ENCODE measurements at regions not wholly inside any gene's neighbourhood (a gene's known extent, or its start where the extent isn't known, plus 50 kb on each side); places are given as distances from the start of the nearest gene placed in this dataset.

- TF ChIP-seq CTCF (IDR thresholded peaks at IDR 0.05) = no peak
- no peak for TF ChIP-seq ZFX (IDR thresholded peaks at IDR 0.05; ENCODE audit: borderline replicate concordance)
Measured at GRCh38 chr3:106263546-106263945, 394.7 kb upstream of the CBLB start.

Data from 22Rv1 (cell line).